NT2/D1 (cell line): ENCODE measurements at regions not wholly inside any gene's neighbourhood (a gene's known extent, or its start where the extent isn't known, plus 50 kb on each side); places are given as distances from the start of the nearest gene placed in this dataset.

Experiments used
- DNase-seq: peaks from one replicate; pipeline ENCODE4 v3.0.0-alpha.2; 2011; ENCODE audit warnings: low read depth, low spot score
- H3K27me3 ChIP-seq: 2 replicates; pipeline ENCODE4 v1.6.0; 2011; ENCODE audit warnings: mild to moderate bottlenecking; ENCODE audit not compliant: insufficient read length, insufficient read depth
- H3K36me3 ChIP-seq: 2 replicates; pipeline ENCODE4 v1.6.1; 2011; ENCODE audit warnings: mild to moderate bottlenecking, low read length, mixed read lengths; ENCODE audit not compliant: insufficient read depth, insufficient read length
- H3K4me1 ChIP-seq: 2 replicates; pipeline ENCODE4 v1.5.1; 2011; ENCODE audit not compliant: insufficient read depth, insufficient read length
- H3K4me3 ChIP-seq: 2 replicates; pipeline ENCODE4 v1.5.1; 2011; ENCODE audit warnings: low read depth; ENCODE audit not compliant: insufficient read length
- H3K9ac ChIP-seq: 2 replicates; pipeline ENCODE4 v1.6.0; 2011; ENCODE audit warnings: low read depth; ENCODE audit not compliant: insufficient read length
- H3K9me3 ChIP-seq: 2 replicates; pipeline ENCODE4 v1.5.1; 2011; ENCODE audit warnings: mild to moderate bottlenecking, low read length; ENCODE audit not compliant: insufficient read depth
- SUZ12 ChIP-seq: IDR thresholded peaks from 2 replicates; pipeline ENCODE4 v1.6.1; 2011; ENCODE audit not compliant: insufficient read length, insufficient read depth; ENCODE audit errors: extremely low read depth
- YY1 ChIP-seq: IDR thresholded peaks from 2 replicates; pipeline ENCODE4 v1.6.1; 2011; ENCODE audit not compliant: insufficient read length, insufficient read depth
- ZNF274 ChIP-seq: IDR thresholded peaks from 2 replicates; pipeline ENCODE4 v1.6.1; 2011; ENCODE audit warnings: mild to moderate bottlenecking, low read depth, low read length

GRCh38 chrX:63513825-63514568 lies 162.9 kb upstream of the SPIN4 start:
- DNase-seq = no peak
- H3K4me3 ChIP-seq = no peak overlapping the region
- H3K9ac ChIP-seq = no peak overlapping the region
- H3K36me3 ChIP-seq = peaks cover 5% of the 10 kb centered on the region
- H3K27me3 ChIP-seq = no peaks in the 10 kb centered on the region
- H3K4me1 ChIP-seq = no peaks in the 10 kb centered on the region
- no peaks in the 10 kb centered on the region for H3K9me3 ChIP-seq
- TF ChIP-seq ZNF274 = no peak
- TF ChIP-seq YY1 = no peak
- TF ChIP-seq SUZ12 = no peak

DNA sequence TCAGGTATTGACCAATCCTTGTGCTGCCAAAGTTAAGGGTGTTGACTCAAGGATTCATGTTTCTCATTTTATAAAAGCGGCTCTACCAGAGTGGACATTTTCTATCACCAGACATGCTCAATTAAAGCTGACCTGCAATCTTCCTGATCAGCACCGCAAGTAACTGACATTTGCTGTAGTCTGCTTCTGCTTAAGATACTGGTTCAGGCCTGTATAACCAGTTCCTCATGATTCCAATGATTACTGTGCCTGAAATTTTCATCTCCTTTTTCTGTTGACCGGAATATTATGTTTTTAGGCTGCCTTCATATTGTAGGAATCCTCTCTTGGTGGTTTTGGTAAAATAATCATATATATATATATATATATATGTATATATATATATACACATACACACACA lies 160.2 kb upstream of the SPIN4 start:
- DNase-seq = no peak
- no peaks in the 10 kb centered on the region for H3K9me3 ChIP-seq
- H3K36me3 ChIP-seq = peaks cover 5% of the 10 kb centered on the region
- TF ChIP-seq YY1 (no peak), SUZ12 (no peak), ZNF274 (no peak)
- no peak overlapping the region for H3K9ac ChIP-seq
- no peak overlapping the region for H3K4me3 ChIP-seq
- no peaks in the 10 kb centered on the region for H3K27me3 ChIP-seq
- no peaks in the 10 kb centered on the region for H3K4me1 ChIP-seq

GRCh38 chrX:63508668-63509067 lies 157.5 kb upstream of the SPIN4 start:
- H3K27me3 ChIP-seq = no peaks in the 10 kb centered on the region
- H3K9me3 ChIP-seq = no peaks in the 10 kb centered on the region
- H3K36me3 ChIP-seq = peaks cover 5% of the 10 kb centered on the region
- no peaks in the 10 kb centered on the region for H3K4me1 ChIP-seq
- DNase-seq = no peak
- no peak overlapping the region for H3K9ac ChIP-seq
- no peak overlapping the region for H3K4me3 ChIP-seq
- no peak for TF ChIP-seq SUZ12

GRCh38 chrX:63506320-63506719 lies 155.2 kb upstream of the SPIN4 start:
- Histone ChIP-seq H3K4me3 (no peak overlapping the region), H3K4me1 (no peaks in the 10 kb centered on the region), H3K9ac (no peak overlapping the region), H3K9me3 (no peaks in the 10 kb centered on the region), H3K27me3 (no peaks in the 10 kb centered on the region), H3K36me3 (no peaks in the 10 kb centered on the region)
- TF ChIP-seq YY1 = no peak
- TF ChIP-seq ZNF274 = no peak
- no peak for TF ChIP-seq SUZ12
- peak; percentile 38 for DNase-seq

- no peak overlapping the region for H3K4me3 ChIP-seq
- H3K9ac ChIP-seq = no peak overlapping the region
- H3K9me3 ChIP-seq = no peaks in the 10 kb centered on the region
- H3K27me3 ChIP-seq = no peaks in the 10 kb centered on the region
- peak; percentile 70 for DNase-seq
- no peaks in the 10 kb centered on the region for H3K36me3 ChIP-seq
- H3K4me1 ChIP-seq = no peaks in the 10 kb centered on the region
- TF ChIP-seq SUZ12 (no peak), YY1 (no peak), ZNF274 (no peak)
Measured at GRCh38 chrX:63503541-63503940, 152.4 kb upstream of the SPIN4 start.

DNA sequence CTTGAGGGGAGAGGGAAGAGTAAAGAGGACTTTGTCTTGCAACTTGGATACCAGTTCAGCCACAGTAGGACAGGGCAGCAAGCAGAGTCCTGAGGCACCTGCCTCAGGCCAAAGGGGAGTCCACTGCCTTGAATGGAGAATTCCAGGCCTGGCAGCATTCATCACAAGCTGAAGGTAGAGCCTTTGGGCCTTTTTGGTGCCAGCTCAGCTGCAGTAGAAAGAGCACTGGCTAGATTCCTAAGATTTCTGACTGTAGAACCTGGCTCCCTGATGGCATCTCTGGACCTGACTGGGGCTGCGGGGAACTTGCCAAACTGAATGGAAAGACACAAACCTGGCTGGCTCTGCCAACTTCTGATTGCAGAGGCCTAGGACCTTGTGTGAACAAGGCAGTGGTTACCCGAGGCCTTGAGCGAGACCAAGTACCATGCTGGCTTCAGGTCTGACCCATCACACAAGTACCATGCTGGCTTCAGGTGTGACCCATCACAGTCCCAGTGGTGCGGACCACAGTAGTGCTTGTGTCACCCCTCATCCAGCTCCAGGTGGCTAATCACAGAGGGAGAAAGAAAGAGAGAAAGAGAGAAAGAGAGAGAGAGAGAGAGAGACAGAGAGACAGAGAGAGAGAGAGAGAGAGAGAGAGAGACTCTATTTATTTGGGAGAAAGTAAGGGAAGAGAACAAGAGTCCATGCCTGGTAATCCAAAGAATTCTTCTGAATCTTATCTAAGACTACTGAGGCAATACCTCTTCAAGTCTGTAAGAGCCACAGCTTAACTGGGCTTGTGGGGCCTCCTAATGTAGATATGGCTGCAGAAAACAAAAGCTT lies 137.6 kb upstream of the SPIN4 start:
- H3K36me3 ChIP-seq = no peaks in the 10 kb centered on the region
- H3K4me1 ChIP-seq = no peaks in the 10 kb centered on the region
- H3K9me3 ChIP-seq = no peaks in the 10 kb centered on the region; the same call in 1 of the 2 replicates
- H3K4me3 ChIP-seq = no peak overlapping the region
- H3K27me3 ChIP-seq = no peaks in the 10 kb centered on the region
- DNase-seq = no peak
- TF ChIP-seq YY1 (no peak), SUZ12 (no peak), ZNF274 (no peak)
- no peak overlapping the region for H3K9ac ChIP-seq

GRCh38 chrX:63475200-63475599 lies 124.1 kb upstream of the SPIN4 start:
- no peak for TF ChIP-seq YY1
- no peak for TF ChIP-seq SUZ12
- TF ChIP-seq ZNF274 = no peak
- H3K4me1 ChIP-seq = no peaks in the 10 kb centered on the region
- no peak for DNase-seq

More at GRCh38 chrX:63475200-63475599, 124.1 kb upstream of the SPIN4 start:
- H3K36me3 ChIP-seq = no peaks in the 10 kb centered on the region
- no peak overlapping the region for H3K4me3 ChIP-seq
- no peak overlapping the region for H3K9ac ChIP-seq
- H3K27me3 ChIP-seq = no peaks in the 10 kb centered on the region
- H3K9me3 ChIP-seq = peaks cover 60% of the 10 kb centered on the region
